ENCODE measurements at regions not wholly inside any gene's neighbourhood (a gene's known extent, or its start where the extent isn't known, plus 50 kb on each side); places are given as distances from the start of the nearest gene placed in this dataset.

GRCh38 chr3:20488151-20488550 is 302.1 kb upstream of the SGO1 start:
- TF ChIP-seq CTCF (IDR thresholded peaks at IDR 0.05) (no peak), POLR2A (IDR thresholded peaks at IDR 0.05) (no peak)
